Activated naive CD8-positive, alpha-beta T cell treated with anti-CD3 and anti-CD28 coated beads for 36 hours (primary cell): ENCODE measurements at regions not wholly inside any gene's neighbourhood (a gene's known extent, or its start where the extent isn't known, plus 50 kb on each side); places are given as distances from the start of the nearest gene placed in this dataset.

Experiments
- DNase-seq: peaks from one replicate; pipeline ENCODE4 v3.0.0; 2021
- H3K27ac Mint-ChIP-seq: one replicate; pipeline ENCODE4 v1.8.0; 2022; ENCODE audit warnings: mild to moderate bottlenecking, moderate library complexity, mixed read lengths
- H3K27me3 Mint-ChIP-seq: one replicate; pipeline ENCODE4 v1.8.0; 2022; ENCODE audit warnings: mild to moderate bottlenecking, mixed read lengths
- H3K36me3 Mint-ChIP-seq: one replicate; pipeline ENCODE4 v1.8.0; 2021; ENCODE audit warnings: mild to moderate bottlenecking, mixed read lengths
- H3K4me1 Mint-ChIP-seq: one replicate; pipeline ENCODE4 v1.8.0; 2021; ENCODE audit warnings: mixed read lengths
- H3K4me3 Mint-ChIP-seq: one replicate; pipeline ENCODE4 v1.8.0; 2022; ENCODE audit warnings: mild to moderate bottlenecking, moderate library complexity, mixed read lengths
- H3K9me3 Mint-ChIP-seq: one replicate; pipeline ENCODE4 v1.8.0; 2022; ENCODE audit warnings: mixed read lengths

- Mint-ChIP-seq H3K4me3 (no peak overlapping the region), H3K4me1 (peaks cover 6% of the 10 kb centered on the region), H3K9me3 (no peaks in the 10 kb centered on the region), H3K27me3 (peaks cover 3% of the 10 kb centered on the region), H3K27ac (no peak overlapping the region), H3K36me3 (peaks cover 7% of the 10 kb centered on the region)
- no peak for DNase-seq
Observed at GRCh38 chr6:137957471-137957870, 90.4 kb downstream of the TNFAIP3 start.

GRCh38 chr6:137958811-137959565, 91.9 kb downstream of the TNFAIP3 start:
- Mint-ChIP-seq H3K27ac (no peak overlapping the region), H3K36me3 (peaks cover 7% of the 10 kb centered on the region), H3K4me1 (peaks cover 6% of the 10 kb centered on the region), H3K9me3 (no peaks in the 10 kb centered on the region), H3K27me3 (no peaks in the 10 kb centered on the region), H3K4me3 (no peak overlapping the region)
- no peak for DNase-seq

DNA sequence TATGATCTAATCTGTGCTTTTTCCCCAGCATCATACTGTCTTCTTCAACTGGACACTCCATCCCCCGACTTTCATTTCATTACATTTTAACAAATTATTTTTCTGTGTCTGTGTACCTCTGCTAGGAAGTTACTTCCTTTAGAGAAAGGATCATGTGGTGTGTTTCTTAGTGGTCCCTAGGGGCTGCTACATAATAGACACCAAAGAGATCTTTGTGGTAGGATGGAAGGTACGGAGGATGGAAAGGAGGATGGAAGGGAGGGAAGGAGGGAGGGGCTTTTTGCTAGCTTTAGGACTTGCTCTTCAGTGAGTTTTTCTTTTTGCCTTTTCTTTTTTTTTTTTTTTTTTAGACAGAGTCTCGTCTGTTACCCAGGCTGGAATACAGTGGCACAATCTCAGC, 95.7 kb downstream of the TNFAIP3 start:
- Mint-ChIP-seq H3K27me3 (no peaks in the 10 kb centered on the region), H3K4me1 (peaks cover 13% of the 10 kb centered on the region), H3K27ac (no peak overlapping the region), H3K9me3 (no peaks in the 10 kb centered on the region), H3K4me3 (no peak overlapping the region), H3K36me3 (peaks cover 8% of the 10 kb centered on the region)
- DNase-seq = no peak

DNA sequence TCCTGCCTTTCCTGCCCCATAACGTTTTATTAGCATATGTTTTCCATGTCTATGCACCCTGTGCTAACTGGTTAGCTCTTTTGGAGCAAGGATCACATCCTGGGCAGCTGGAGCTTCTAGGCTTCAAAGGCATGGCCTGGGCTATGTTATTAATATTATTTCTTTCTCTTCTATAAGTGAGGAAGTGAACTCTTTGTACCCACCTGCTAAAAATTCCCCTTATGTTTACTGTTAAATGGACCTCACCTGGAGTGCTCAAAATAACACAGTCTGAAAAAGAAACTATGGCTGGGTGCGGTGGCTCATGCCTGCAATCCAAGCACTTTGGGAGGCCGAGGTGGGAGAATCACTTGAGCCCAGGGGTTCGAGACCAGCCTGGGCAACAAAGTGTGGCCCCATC, 97.8 kb downstream of the TNFAIP3 start:
- no peak overlapping the region for H3K27ac Mint-ChIP-seq
- peaks cover 3% of the 10 kb centered on the region for H3K9me3 Mint-ChIP-seq

GRCh38 chr6:137967689-137968454, 100.8 kb downstream of the TNFAIP3 start:
- Mint-ChIP-seq H3K4me3 (no peak overlapping the region), H3K9me3 (peaks cover 3% of the 10 kb centered on the region), H3K27me3 (no peaks in the 10 kb centered on the region), H3K4me1 (peaks cover 52% of the 10 kb centered on the region), H3K36me3 (peaks cover 16% of the 10 kb centered on the region), H3K27ac (peak overlapping the region; percentile 78)
- no peak for DNase-seq

More for the DNA sequence above, 97.8 kb downstream of the TNFAIP3 start:
- Mint-ChIP-seq H3K36me3 (peaks cover 16% of the 10 kb centered on the region), H3K27me3 (no peaks in the 10 kb centered on the region), H3K4me1 (peaks cover 28% of the 10 kb centered on the region), H3K4me3 (no peak overlapping the region)
- no peak for DNase-seq

GRCh38 chr6:137968455-137968804, 101.4 kb downstream of the TNFAIP3 start:
- Mint-ChIP-seq H3K4me1 (peaks cover 53% of the 10 kb centered on the region), H3K27ac (peak overlapping the region; percentile 78), H3K27me3 (no peaks in the 10 kb centered on the region), H3K36me3 (peaks cover 16% of the 10 kb centered on the region), H3K9me3 (peaks cover 3% of the 10 kb centered on the region), H3K4me3 (no peak overlapping the region)
- DNase-seq = no peak

- no peaks in the 10 kb centered on the region for H3K27me3 Mint-ChIP-seq
- no peak for DNase-seq
- H3K27ac Mint-ChIP-seq = peak overlapping the region; percentile 78
- peaks cover 16% of the 10 kb centered on the region for H3K36me3 Mint-ChIP-seq
- H3K4me1 Mint-ChIP-seq = peaks cover 56% of the 10 kb centered on the region
- peak overlapping the region; percentile 41 for H3K4me3 Mint-ChIP-seq
- peaks cover 3% of the 10 kb centered on the region for H3K9me3 Mint-ChIP-seq
Observed at GRCh38 chr6:137968901-137969300, 101.8 kb downstream of the TNFAIP3 start.

GRCh38 chr6:137969874-137970273, 102.8 kb downstream of the TNFAIP3 start:
- H3K36me3 Mint-ChIP-seq = peaks cover 16% of the 10 kb centered on the region
- peaks cover 3% of the 10 kb centered on the region for H3K9me3 Mint-ChIP-seq
- no peak for DNase-seq
- no peaks in the 10 kb centered on the region for H3K27me3 Mint-ChIP-seq
- no peak overlapping the region for H3K4me3 Mint-ChIP-seq
- peaks cover 65% of the 10 kb centered on the region for H3K4me1 Mint-ChIP-seq
- H3K27ac Mint-ChIP-seq = peak overlapping the region; percentile 78

GRCh38 chr6:137970368-137970767, 103.3 kb downstream of the TNFAIP3 start:
- Mint-ChIP-seq H3K9me3 (peaks cover 3% of the 10 kb centered on the region), H3K4me3 (no peak overlapping the region)

GRCh38 chr6:137973201-137973600, 106.1 kb downstream of the TNFAIP3 start:
- Mint-ChIP-seq H3K4me3 (no peak overlapping the region), H3K27me3 (no peaks in the 10 kb centered on the region), H3K27ac (no peak overlapping the region), H3K4me1 (peaks cover 75% of the 10 kb centered on the region), H3K9me3 (peaks cover 3% of the 10 kb centered on the region), H3K36me3 (peaks cover 11% of the 10 kb centered on the region)
- DNase-seq = no peak

More at GRCh38 chr6:137970368-137970767, 103.3 kb downstream of the TNFAIP3 start:
- Mint-ChIP-seq H3K27me3 (no peaks in the 10 kb centered on the region), H3K36me3 (peaks cover 16% of the 10 kb centered on the region), H3K27ac (peak overlapping the region; percentile 78), H3K4me1 (peaks cover 66% of the 10 kb centered on the region)
- peak; percentile 51 for DNase-seq

DNA sequence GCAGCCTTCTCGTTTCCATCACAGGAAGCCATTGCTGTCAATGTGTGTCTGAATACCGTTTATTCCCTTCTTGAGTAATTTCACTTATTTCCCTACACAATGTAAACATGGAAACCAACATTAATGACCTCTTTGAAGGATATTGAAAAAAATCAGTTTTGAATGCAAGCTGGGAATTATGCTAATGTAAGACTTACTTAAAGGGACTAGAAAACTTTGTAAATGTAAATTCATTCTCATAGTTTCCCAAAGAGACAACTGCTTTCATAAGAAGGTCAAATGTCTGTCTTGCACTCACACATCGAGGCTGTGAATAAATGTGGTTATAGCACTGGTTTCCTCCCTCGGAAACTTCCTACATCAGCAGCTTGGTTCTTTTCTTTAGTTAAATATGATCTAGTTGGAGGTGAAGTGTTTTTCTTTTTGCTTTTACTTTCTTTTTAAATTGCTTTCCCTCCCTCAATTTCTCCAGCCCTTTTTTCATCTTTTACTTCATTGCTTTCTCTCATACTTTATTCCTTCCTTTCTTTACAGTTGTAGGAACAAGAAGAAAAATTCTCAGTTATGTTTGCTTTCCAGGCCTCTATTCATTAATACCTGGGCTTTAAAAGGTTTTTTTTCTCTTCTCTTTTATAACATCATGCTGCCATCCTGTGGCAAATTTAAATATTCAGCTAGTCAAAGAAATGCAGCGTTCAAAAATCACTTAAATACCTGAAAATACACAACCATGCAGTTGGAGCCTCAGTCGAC, 108.3 kb downstream of the TNFAIP3 start:
- Mint-ChIP-seq H3K4me3 (peak overlapping the region; percentile 79), H3K4me1 (peaks cover 59% of the 10 kb centered on the region)

GRCh38 chr6:137976430-137976829, 109.4 kb downstream of the TNFAIP3 start:
- Mint-ChIP-seq H3K27me3 (no peaks in the 10 kb centered on the region), H3K4me1 (peaks cover 50% of the 10 kb centered on the region), H3K4me3 (no peak overlapping the region), H3K36me3 (no peaks in the 10 kb centered on the region), H3K9me3 (no peaks in the 10 kb centered on the region), H3K27ac (peak overlapping the region; percentile 73)
- DNase-seq = no peak

More for the DNA sequence above, 108.3 kb downstream of the TNFAIP3 start:
- H3K9me3 Mint-ChIP-seq = no peaks in the 10 kb centered on the region
- H3K27ac Mint-ChIP-seq = peak overlapping the region; percentile 94
- no peaks in the 10 kb centered on the region for H3K27me3 Mint-ChIP-seq
- peak; percentile 26 for DNase-seq
- H3K36me3 Mint-ChIP-seq = no peaks in the 10 kb centered on the region

GRCh38 chr6:137977206-137977605, 110.1 kb downstream of the TNFAIP3 start:
- H3K36me3 Mint-ChIP-seq = no peaks in the 10 kb centered on the region
- no peak overlapping the region for H3K27ac Mint-ChIP-seq
- H3K4me3 Mint-ChIP-seq = no peak overlapping the region
- DNase-seq = no peak
- H3K27me3 Mint-ChIP-seq = no peaks in the 10 kb centered on the region
- H3K4me1 Mint-ChIP-seq = peaks cover 43% of the 10 kb centered on the region
- no peaks in the 10 kb centered on the region for H3K9me3 Mint-ChIP-seq

GRCh38 chr6:137977814-137978213, 110.8 kb downstream of the TNFAIP3 start:
- H3K27ac Mint-ChIP-seq = no peak overlapping the region
- no peak overlapping the region for H3K4me3 Mint-ChIP-seq
- no peaks in the 10 kb centered on the region for H3K9me3 Mint-ChIP-seq
- H3K36me3 Mint-ChIP-seq = no peaks in the 10 kb centered on the region
- DNase-seq = no peak
- H3K4me1 Mint-ChIP-seq = peaks cover 40% of the 10 kb centered on the region
- H3K27me3 Mint-ChIP-seq = no peaks in the 10 kb centered on the region

DNA sequence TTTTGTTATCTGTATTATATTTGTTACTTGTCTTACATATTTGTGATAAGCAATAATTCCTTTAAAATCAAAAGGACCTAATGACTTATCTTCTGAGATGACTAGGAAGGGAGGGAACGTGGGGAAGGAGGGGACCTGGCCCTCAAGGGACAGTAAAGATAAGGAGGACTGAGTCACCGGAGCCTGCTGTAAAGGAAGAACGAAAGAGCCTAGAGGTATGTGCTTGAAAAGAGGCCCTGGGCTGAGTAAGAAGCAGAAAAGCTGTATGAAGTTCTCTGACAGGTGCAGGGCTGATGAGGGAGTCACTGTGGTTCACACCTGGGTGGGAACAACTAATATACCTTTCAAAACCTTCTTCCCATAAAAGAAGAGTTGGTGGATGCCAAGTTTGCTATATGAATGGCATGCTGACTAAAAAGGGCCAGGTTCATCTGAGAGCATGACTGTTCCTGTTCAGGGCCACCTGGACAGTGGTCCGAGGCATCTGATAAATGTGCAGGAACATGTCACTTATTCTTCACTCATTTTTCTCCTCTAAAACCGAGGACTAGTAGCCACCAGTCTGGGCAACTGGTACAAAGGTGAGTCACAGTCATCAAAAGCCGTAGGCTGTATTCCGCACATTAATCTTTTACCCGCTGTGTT, 111.3 kb downstream of the TNFAIP3 start:
- no peak overlapping the region for H3K27ac Mint-ChIP-seq
- H3K27me3 Mint-ChIP-seq = no peaks in the 10 kb centered on the region
- DNase-seq = no peak
- H3K36me3 Mint-ChIP-seq = no peaks in the 10 kb centered on the region
- H3K4me1 Mint-ChIP-seq = peaks cover 39% of the 10 kb centered on the region
- no peaks in the 10 kb centered on the region for H3K9me3 Mint-ChIP-seq
- no peak overlapping the region for H3K4me3 Mint-ChIP-seq
